Jurkat, Clone E6-1 (cell line): ENCODE measurements at regions not wholly inside any gene's neighbourhood (a gene's known extent, or its start where the extent isn't known, plus 50 kb on each side); places are given as distances from the start of the nearest gene placed in this dataset.
"Not testable (repeated sequence)": the region's sequence is repeated elsewhere in the genome, so short reads cannot be mapped to it uniquely, and the experiment has no call there.

Experiments used
- DNase-seq: peaks from one replicate; pipeline ENCODE4 v3.0.0-alpha.2; 2011; ENCODE audit warnings: low read depth, low spot score
- H3K4me3 ChIP-seq: 2 replicates; pipeline ENCODE4 v1.5.1; 2011; ENCODE audit warnings: mild to moderate bottlenecking, low read length, control low read depth, moderate library complexity

DNA sequence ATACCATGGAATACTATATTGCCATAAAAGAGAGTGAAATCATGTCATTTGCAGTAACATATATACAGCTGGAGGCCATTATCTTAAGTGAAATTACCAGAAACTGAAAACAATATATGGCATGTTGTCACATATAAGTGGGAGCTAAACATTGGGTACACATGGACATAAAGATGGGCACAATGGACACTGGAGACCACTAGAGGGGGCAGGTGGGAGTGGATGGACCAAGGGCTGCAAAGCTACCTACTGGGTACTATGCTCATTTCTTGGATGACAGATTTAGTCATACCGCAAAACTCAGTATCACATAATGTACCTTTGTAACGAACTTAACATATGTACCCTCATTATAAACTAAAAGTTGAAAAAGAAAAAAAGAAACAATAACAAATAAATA is 1167.6 kb downstream of the NXPH1 start:
- no peak for DNase-seq
- H3K4me3 ChIP-seq, result no peak overlapping the region

DNA sequence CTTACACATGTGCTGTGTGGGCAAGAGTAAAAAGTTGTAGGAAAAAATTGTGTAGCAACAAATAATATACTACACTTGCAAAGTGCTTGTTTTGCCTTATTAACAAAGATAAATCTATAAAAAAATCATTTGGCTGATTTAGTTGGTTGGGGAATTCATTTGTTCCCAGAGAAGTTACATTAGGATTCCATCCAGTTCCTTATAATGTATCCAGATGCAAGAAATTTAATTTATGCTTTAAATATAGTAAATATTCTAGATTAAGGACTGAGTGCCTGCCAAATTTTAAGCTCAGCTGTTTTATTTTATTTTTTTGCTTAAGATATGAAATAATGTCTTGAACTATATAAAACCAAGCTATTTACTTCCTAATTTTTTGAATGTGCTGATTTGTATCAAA is 1169.9 kb downstream of the NXPH1 start:
- no peak overlapping the region for H3K4me3 ChIP-seq
- DNase-seq, result no peak

DNA sequence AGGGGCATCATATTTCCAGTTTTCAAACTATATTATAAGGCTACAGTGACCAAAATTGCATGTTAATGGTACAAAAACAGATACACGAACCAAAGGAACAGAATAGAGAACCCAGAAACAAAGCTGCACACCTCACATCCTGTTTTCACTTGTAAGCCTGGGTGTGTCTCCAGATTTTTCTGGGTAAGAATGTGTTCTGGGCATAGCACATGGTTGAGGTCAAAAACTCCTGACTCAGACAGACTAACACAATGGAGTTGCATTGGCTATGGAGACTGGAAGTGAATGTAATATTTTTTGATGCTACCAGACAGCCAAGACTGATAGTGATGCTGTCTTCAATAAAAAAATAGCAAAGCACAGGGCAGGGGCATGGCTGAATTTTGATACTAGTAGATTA is 1175.2 kb downstream of the NXPH1 start:
- no peak overlapping the region for H3K4me3 ChIP-seq
- DNase-seq, result no peak

DNA sequence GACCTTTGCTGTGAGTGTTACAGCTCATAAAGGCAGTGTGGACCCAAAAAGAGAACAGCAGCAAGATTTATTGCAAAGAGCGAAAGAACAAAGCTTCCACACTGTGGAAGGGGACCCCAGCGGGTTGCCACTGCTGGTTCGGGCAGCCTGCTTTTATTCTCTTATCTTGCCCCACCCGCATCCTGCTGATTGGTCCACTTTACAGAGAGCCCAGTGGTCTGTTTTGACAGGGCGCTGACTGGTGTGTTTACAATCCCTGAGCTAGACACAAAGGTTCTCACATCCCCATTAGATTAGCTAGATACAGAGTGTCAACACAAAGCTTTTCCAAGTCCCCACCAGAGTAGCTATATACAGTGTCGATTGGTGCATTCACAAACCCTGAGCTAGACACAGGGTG is 1187.5 kb downstream of the NXPH1 start:
- not testable (repeated sequence) for H3K4me3 ChIP-seq, DNase-seq

DNA sequence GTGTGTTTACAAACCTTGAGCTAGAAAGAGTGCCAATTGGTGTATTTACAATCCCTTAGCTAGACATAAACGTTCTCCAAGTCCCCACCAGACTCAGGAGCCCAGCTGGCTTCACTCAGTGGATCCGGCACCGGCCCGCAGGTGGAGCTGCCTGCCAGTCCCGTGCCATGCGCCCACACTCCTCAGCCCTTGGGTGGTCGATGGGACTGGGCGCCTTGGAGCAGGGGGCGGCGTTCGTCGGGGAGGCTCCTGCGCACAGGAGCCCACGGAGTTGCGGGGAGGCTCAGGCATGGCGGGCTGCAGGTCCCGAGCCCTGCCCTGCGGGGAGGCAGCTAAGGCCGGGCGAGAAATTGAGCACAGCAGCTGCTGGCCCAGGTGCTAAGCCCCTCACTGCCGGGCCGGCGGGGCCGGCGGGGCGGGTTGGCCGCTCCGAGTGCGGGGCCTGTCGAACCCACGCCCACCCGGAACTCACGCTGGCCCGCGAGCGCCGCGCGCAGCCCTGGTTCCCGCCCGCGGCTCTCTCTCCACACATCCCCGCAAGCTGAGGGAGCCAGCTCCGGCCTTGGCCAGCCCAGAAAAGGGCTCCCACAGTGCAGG is 1188.0 kb downstream of the NXPH1 start:
- not testable (repeated sequence) for DNase-seq, H3K4me3 ChIP-seq

DNA sequence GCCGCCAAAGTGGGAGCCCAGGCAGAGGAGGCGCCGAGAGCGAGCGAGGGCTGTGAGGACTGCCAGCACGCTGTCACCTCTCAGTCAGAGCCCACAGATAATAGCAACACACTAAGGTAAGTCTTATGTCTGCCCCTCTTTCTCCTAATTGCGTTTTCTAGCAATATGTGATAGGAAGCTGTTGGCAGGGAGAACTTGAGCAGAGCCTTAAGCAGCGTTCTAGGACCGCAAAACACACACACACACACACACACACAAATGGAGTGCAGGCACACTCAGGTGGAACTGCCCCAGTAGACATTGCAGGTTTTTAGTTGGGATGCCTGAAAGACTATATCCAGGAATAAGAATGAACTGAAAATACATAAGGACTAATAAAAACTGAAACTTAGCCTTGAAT is 1188.5 kb downstream of the NXPH1 start:
- no peak overlapping the region for H3K4me3 ChIP-seq
- DNase-seq, result no peak

DNA sequence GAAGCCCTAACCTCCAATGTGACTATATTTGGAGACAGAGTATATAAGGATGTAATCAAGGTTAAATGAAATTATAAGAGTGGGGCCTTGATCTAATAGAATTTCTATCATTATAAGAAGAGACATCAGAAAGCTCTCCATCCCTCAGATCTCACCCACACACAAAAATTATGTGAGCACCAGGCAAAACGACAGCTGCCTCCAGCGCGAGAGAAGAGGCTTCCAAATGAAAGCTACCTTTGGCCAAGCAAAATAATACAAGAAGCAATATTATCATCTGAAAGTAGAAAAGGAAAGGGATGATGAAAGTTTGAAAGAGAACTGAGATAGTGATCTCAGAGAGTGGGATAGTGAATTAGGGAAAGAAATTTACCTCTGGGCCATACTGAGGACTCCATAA is 1192.5 kb downstream of the NXPH1 start:
- no peak for DNase-seq
- no peak overlapping the region for H3K4me3 ChIP-seq

DNA sequence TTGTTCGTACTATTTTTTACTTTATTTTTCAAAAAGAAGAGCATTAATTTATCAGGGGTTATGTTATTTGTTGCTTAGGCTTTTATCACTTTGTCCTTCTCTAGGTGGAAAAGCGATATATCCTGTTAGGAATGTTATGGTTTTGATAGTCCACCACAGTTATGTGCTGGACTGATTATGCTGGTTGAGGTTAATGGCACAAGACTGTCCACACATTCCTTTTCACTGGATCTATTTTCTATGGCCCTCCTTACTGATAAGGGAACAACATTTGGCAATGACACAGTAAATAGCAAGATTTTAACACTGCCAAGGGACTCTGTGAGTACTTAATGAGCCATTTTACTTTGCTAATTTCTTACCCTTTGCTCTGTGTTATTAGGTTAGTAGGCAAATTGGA is 1212.3 kb downstream of the NXPH1 start:
- no peak overlapping the region for H3K4me3 ChIP-seq
- no peak for DNase-seq

DNA sequence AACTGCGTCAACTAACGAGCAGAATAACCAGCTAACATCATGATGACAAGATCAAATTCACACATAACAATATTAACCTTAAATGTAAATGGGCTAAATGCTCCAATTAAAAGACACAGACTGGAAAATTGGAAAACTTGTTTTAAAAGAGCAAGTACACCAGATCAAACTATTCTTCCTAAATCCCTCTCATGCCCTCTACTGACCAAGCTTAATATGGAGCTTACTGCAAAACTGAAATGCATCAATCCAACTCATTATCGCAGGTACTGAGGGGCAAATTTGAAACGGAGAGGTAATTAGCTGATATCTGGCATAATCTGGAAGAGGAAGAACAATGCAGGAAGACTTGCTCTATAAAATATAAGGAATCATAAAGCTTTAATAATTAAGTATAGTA is 1223.8 kb downstream of the NXPH1 start:
- H3K4me3 ChIP-seq, result no peak overlapping the region
- DNase-seq, result peak; percentile 2

DNA sequence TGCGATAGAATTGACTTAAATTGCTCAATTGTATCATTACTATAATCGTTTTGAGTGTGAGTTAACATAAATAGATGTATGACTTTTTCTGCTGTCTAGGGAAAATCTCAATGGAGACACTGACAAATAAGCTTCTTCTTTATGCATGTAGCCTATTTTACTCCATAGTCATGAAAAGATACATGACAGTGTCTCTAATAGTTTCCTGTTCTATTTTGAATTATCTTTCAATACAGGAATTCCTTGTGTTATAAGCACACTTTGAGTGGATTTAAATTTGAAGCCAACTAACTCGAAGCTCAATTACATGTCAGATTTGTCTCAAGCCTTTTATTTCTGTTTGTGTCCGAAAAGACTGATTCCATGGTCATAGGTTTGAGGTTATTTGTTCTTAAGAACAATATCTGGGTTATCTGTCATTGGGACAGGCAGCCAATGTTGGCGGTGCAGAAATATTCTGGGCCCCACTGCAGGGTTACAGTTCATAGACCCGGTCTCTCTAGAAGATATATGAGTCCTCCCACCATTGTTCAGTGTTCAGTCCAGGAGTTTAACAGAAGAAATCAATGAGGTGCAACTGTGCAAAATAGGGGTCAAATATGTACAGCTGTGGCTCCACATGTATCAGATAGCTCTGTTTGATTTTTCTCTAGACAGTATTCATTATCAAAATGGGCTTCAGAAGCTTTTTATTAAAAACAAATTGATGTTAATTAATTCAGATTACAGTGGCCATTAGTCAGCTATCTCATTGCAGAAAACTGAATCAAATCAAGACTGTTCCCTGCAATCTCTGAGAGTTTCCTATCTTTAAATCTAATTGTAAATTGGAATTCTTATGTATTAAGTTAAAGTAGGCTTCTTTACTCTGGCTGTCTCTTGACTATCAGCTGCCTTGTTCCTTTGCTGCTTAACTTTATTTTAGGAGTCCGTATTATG is 1238.8 kb downstream of the NXPH1 start:
- no peak for DNase-seq
- H3K4me3 ChIP-seq, result no peak overlapping the region

DNA sequence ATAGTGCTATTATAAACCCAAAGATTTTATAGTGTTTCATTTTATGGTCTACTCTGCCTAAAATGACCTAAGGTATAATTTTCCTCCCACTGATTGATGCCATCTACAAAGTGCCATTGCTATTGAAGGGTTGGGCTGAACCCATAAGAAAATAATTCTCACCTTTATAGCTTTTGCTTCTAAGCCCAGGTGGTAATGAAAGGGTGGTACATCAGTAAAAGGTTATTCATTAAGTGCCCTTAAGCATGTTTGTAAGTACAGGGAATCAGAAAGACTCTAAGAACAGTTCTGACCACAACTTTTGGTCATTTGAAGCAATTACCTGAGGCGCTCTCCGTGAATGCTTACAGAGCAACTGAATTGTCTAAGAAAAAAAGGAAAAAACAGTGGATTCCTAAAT is 1247.3 kb downstream of the NXPH1 start:
- no peak for DNase-seq
- no peak overlapping the region for H3K4me3 ChIP-seq

DNA sequence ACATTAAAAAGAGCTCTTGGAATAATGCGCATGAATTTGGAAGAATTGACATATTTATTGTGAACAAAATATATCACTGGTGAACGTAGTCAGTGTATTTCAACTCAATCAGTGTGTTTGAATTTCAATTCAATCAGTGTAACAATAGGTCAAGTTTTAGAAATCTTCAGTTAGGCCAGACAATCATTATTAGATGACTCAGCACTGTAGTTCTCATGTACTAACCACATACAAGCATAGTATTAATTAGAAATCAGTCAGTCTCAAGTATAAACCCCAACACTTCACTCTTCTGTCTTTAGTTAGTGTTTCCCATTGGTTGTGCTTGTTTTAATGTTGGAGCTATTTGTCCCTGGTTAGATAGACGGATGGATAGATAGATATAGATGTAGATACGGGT is 1247.9 kb downstream of the NXPH1 start:
- DNase-seq, result no peak

DNA sequence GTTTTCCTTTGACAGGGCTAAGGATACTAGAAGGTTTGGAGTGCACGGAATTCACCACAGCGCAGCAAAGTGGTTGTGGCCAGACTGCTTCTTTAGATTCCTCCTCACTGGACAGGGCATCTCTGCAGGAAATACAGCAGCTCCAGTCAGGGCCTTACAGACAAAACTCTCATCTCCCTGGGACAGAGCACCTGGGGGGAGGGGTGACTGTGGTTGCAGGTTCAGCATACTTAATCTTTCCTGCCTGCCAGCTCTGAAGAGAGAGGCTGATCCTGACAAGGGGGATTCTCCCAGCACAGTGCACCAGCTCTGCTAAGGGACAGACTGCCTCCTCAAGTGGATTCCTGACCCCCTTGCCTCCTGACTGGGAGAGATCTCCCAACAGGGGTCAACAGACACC is 1257.9 kb downstream of the NXPH1 start:
- H3K4me3 ChIP-seq, result no peak overlapping the region
- no peak for DNase-seq

More for the DNA sequence above, 1247.9 kb downstream of the NXPH1 start:
- no peak overlapping the region for H3K4me3 ChIP-seq

DNA sequence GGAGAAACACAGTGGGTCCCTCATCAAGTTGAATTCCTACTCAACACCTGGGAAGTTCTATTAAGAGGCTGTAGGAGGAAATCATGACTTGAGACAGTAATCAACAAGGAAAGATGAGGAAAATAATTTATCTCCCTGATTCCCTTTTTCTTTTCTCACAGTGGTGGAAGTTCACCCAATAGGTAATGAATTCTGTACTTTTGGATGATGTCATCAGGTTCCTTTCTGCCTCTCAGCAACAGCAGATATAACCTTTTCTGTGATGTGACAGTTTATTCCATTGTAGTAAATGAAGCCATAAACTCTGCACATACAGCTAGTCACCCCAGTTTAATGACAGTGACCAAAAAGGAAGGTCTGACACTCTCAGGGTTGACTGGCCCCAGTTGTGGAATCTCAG is 1265.0 kb downstream of the NXPH1 start:
- no peak for DNase-seq
- H3K4me3 ChIP-seq, result no peak overlapping the region

DNA sequence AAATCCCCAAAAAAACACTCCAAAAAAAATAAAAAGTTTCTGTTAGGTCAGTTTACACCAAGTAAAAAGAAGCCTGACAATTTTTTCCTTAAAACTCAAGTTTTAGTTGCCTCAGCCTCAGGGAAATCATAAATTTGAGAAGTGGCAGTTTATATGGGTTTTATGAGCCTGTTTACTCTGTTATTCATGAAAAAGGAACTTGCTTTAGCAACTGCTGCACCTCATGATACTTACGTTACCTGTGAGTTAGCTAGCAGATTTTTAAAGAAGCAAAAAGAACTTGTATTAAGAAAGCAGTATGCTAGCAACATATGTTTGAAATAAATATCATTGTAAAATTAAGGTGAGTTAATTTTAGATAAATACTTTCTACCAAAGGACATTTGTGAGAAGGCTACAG is 1264.5 kb upstream of the PHF14 start:
- no peak for DNase-seq
- H3K4me3 ChIP-seq, result no peak overlapping the region

DNA sequence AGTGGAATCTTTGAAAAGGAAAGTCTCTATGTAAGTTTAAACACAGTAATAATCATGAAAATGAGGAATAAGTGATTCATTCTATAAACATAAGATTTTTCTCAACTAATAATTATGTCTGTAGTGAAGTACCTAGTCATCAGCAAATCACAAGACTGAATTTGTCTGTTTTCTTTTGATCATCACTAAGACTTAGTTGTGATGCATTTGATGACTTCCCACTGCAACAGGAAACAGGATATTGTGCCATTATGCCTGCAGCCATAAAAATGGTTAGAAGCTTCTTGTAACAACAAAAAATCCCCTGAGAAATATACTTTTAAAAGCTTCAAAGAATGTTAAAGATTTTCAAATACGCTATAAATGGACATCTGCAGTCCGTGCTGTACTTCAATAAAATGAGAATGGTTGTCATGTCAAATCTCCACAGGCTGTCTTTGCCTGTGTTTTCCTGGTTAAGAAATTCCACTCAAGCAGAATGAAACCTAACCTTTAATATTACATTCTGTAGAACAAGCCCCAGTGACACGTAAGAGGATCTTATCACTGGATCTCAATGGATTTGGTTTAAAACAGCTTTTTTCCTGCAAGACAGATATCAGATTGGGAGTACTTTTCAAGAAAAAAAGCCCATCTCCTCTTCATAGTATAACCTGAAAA is 1262.3 kb upstream of the PHF14 start:
- H3K4me3 ChIP-seq, result no peak overlapping the region
- no peak for DNase-seq

DNA sequence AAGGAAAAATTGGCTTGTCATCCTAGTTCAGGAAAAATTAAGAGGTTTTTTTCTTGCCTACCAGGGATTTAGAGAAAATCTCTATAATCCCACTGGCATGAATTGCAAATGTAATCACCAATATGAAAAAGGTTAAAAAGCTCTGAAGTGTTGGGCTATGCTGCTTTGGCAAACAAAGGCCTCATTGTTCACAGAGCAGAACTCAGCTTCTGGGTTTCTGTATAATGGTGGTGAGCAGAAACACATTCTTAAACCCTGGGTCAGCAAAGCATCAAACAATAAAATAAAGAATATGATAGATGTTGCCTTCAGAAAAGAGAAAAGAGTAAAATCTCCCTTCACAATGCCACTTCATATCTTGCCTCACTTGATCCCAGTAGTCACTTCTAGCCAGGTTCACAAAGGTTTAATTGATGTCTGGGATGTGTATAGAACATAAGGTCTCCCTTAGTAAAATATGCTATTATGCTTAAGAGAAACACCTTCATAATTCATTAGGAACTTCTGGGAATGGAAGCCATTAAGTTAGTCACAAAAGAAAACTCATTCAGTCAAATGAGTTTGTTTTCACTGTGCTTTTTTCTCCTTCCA is 1255.5 kb upstream of the PHF14 start:
- no peak for DNase-seq
- H3K4me3 ChIP-seq, result no peak overlapping the region

DNA sequence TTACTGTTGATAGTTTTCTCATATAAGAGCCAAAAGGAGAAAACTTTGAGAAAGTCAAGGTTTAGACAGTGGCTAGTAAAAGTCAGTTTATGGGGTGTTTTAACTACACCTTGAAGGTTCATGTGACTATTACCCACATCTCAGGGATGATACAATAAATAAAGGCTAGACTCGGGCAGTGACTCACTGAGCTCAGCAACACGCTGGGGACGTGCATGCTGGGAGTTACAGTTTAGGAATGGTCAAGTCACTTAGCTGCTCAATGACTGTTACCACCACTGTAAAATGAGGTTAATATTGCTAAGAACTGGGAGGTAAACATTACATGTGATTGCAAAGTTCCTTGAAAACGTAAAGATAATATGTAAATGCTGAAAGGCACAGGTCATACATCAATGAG is 1254.4 kb upstream of the PHF14 start:
- no peak for DNase-seq
- H3K4me3 ChIP-seq, result no peak overlapping the region

DNA sequence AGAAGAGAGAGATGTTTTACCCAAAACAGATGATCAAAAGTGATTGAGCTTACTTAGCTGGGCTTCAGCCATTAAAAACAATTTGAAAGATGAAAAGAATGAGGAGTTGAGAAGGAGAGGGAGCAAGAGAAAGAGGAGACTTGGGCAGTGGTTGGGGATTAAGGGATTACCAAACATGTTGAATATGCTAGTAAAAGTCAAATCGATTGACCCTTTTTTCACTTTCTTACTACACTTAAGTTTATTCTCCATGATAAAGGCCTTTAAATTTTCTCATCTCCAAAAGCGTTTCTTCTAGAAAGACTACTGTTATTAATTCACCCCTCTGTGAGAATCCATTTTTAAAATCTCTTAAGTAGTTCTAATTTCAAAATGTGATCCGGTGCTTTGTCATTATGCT is 1254.0 kb upstream of the PHF14 start:
- H3K4me3 ChIP-seq, result no peak overlapping the region

More for the DNA sequence above, 1254.0 kb upstream of the PHF14 start:
- no peak for DNase-seq
